Stimulated activated CD4-positive, alpha-beta T cell treated with anti-CD3 and anti-CD28 coated beads, Interleukin-12 subunit alpha, Interleukin-12 subunit beta, amount 100 ng/mL, for 48 hours (primary cell): ENCODE measurements at regions not wholly inside any gene's neighbourhood (a gene's known extent, or its start where the extent isn't known, plus 50 kb on each side); places are given as distances from the start of the nearest gene placed in this dataset.
"Not testable (repeated sequence)": the region's sequence is repeated elsewhere in the genome, so short reads cannot be mapped to it uniquely, and the experiment has no call there.

Source experiments
- DNase-seq, 3 donors: peaks; one replicate each; pipeline ENCODE4 v3.0.0-alpha.2; 2020; ENCODE audit warnings: low read depth in 2 of 3, low spot score in 1 of 3

DNA sequence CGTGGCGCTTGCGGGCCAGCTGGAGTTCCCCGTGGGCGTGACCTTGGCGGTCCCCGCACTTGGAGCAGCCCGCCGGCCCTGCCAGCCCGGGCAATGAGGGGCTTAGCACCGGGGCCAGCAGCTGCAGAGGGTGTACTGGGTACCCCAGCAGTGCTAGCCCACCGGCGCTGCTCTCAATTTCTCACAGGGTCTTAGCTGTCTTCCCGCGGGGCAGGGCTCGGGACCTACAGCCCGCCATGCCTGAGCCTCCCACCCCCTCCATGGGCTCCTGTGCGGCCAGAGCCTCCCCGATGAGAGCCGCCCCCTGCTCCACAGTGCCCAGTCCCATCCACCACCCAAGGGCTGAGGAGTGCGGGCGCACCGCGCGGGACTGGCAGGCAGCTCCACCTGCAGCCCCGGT, 94.0 kb upstream of the NIPBL start:
- not testable (repeated sequence) for DNase-seq

DNA sequence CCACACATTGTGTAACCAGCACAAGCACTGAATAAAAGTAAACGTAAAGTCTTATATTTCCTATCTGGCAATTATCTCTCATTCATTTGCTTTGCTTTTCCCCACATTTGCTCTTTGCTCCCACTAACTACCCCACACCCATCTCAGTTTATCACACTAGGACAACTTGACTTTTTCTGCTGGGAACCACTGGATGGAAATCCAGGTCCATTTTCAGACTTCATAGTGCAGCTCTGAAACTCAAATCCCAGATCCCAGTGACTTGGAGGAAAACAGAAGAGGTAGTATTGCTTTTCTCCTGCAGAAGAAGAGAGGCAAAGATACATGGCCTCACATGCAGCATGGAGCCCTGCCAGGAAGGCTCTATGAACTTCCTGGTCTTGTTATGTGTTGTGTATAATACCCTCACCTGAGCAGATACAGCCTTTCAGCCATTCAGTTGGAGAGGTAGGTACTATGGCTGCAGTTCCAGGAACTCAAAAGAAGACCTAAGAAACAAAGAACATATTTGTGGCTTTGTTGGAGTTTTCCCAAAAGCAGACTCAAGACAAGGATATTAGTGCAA, 90.0 kb upstream of the NIPBL start:
- DNase-seq, result no peak

DNA sequence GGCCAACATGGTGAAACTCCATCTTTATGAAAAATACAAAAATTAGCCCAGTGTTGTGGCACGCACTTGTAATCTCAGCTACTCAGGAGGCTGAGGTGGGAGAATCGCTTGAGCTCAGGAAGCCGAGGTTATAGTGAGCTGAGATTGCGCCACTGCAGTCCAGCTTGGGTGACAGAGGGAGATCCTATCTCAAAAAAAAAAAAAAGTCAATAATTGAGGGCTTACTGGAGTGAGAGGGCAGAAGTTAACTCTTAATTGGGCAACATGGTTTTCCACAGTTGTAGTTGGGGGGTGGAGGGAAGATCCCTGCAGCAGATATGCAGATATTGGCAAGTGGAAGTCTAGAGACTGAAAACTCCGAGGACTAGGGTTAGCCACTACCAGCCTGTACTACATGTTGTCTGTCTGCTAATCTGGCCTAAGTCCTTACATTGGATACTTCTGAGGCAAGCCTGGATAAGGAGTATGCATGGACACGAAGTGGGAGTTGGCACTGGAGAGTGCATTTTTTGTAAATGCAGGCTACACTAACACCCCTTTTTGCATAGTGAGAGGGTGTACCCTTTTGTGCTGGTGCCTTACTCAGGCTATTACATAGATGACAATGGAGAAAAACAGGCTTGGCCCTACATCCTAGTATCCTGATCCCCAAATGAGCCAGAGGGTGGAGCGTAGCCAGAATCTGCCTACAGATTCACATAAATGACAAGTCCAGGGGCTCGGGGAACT, 89.0 kb upstream of the NIPBL start:
- no peak for DNase-seq

DNA sequence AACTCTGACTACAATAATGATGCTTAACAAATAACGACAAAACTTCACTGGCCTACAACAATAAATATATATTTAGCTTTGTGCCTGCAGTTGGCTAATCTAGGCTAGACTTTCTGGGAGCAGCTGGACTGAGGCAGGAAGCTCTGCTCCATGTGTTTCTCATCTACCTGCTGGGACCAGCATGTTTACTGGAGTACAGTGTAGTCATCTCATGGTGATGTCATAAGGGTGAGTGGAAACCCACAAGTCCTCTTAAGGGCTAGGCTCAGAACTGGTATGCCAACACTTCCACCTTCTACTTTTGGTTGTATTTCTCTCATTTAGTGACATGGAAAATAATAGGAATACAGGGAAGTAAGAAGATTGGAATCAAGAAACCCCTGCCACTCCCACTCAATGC, 85.7 kb upstream of the NIPBL start:
- no peak for DNase-seq

DNA sequence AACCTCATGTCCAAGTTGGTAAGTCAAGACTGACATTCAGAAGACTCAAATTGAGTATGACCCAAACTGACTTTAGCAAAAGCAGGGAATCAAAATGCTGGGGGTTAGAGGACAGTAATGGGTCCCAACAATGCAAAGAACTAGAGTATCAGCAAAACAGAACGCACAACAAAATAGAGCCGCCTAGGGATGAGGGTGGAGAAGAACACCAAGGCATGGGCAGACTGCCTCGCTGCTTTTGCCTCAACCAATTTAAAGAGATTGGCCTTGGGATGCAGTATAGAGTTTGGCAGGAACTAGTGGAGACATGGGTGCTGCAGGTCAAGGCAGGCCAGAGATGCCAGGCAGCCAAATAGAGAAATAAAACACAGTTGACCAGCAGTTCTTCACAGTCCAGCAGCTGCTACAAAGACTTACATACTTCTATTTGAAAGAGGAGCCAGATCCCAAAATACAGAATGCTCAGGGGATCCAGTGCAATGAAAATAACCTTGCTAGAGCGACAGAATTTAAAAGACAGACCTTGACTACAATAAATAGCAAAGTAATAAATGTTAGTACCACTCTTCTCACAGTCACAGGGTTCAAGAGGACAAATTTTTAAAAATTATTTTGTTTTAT, 83.9 kb upstream of the NIPBL start:
- no peak for DNase-seq

DNA sequence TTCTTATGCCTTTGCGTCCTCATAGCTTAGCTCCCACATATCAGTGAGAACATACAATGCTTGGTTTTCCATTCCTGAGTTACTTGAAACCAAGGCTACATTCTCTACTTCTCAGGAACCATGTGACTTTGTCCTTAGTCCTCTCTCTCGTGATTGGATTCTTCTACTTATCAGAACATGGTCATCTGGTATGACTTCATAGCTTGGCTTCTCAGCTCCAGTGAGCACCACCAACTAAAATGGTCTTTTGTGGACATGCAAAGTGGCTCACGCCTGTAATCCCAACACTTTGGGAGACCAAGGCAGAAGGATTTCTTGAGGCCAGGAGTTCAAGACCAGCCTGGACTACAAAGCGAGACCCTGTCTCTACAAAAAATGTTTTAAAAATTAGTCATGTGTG, 81.2 kb upstream of the NIPBL start:
- no peak for DNase-seq

DNA sequence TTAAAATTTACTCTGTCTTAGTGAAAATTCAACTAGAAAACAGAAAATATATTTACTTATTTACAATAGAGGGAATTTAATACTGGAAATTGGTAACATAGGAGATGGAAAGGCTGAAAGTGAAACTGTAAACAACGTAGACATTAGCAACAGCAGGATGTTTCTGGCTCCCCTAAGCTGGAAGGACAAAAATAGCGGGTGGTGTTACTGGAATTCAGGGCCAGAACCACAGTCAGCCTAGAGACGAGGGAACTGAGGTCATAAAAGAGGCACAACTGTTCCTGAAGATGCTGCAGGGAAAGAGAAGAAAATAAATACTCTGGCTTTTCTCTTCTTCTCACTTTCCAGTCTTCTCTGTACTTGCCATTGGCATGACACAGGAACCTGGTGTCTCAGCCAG, 80.4 kb upstream of the NIPBL start:
- no peak for DNase-seq

DNA sequence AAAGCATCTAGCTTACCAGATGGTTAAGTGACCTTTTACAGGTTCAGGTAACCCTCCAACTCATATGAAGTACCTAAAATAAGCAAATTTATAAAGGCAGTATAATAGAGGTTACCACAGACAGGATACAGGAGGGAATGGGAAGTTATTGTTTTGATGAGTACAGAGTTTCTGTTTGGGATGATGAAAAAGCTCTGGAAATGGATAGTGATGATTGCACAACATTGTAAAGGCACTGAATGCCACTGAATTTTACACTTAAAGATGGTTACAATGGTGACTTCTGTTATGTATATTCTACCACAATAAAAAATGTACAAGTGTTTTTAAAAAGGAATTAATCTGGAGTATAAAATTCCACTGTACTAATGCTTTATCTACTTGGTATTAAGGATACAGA, 75.0 kb upstream of the NIPBL start:
- DNase-seq, result no peak

DNA sequence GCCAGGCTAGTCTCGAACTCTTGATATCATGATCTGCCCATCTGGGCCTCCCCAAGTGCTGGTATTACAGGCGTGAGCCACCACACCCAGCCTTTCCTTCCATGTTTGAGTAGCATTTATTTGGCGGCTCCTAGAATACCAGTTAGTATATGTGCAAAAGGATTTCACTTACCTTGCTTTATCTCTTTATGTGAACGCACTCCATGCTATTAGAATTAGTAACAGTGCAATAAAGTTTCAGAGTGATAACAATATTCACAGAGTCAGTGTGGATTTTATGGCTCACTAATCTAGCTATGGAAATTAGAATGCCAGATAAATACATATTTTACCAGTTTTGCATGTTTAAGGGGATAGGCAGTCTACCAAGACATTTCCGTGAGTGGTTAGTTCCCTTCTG, 74.4 kb upstream of the NIPBL start:
- DNase-seq, result no peak

DNA sequence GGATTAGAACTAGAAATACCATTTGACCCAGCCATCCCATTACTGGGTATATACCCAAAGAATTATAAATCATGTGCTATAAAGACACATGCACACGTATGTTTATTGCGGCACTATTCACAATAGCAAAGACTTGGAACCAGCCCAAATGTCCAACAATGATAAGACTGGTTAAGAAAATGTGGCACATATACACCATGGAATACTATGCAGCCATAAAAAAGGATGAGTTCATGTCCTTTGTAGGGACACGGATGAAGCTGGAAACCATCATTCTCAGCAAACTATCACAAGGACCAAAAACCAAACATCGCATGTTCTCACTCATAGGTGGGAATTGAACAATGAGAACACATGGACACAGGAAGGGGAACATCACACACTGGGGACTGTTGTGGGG, 63.3 kb upstream of the NIPBL start:
- DNase-seq, result not testable (repeated sequence)

DNA sequence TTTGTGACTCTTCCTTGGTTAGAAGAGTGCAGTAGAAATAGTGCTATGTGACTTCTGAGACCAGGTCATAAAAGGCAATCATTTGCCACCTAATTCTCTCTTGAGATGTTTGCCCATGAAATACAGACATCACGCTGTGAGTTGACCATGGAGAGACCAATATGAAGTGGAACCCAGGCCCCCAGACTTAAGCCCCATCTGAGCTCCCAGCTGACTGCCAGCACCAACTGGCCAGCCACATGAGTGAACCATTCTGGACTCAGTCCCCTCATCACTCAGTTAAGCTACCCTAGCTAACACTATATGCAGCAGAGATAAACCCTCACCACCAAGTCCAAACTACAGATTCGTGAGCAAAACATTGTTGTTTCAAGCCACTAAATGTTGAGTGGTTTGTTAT, 60.7 kb upstream of the NIPBL start:
- no peak for DNase-seq

DNA sequence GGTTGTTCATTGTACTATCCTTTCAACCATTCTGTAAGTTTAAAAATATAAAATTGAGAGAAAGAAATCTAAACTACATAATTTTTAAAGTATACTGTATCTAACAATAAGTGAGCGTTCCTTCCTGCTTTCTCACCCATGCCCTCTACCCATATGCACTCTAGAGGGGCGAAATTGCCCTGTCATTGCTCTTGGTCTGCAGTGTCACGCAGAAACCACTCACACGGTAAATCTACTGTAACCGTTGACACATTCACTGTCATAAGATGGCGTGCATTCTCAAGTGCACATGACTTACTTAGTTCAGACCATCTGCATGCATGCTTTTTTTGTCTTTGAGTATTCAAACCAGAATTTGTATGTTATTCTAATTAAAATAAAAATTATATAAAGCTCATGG, 55.7 kb upstream of the NIPBL start:
- DNase-seq, result no peak

DNA sequence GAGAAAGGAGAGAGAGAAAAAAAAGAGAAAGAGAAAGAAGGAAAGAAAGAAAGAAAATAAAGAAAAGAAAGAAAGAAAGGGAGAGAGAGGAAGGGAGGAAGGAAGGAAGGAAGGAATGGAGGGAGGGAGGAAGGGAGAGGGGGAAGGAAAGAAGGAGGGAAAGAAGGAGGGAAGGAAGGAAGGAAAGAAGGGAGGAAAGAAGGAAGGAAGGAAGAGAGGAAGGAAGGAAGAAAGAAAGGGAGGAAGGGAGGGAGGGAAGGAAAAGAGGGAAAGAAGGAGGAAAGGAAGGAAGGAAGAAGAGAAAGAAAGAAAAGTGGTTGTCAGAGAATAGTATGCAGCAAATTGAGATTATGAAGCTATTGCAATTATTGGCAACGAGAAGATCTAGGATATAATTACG, 49.9 kb upstream of the NIPBL start:
- no peak for DNase-seq
